Astrocyte (in vitro differentiated cells and primary cell): ENCODE measurements at regions not wholly inside any gene's neighbourhood (a gene's known extent, or its start where the extent isn't known, plus 50 kb on each side); places are given as distances from the start of the nearest gene placed in this dataset.

Experiments used
- DNase-seq: peaks from one replicate; pipeline ENCODE4 v3.0.0-alpha.2; 2010; ENCODE audit warnings: low read depth
- FAIRE-seq: peaks from 2 replicates; lab custom pipeline; 2011; peaks lifted over from hg19 to GRCh38; lab: Jason Lieb, UNC
- H2AFZ ChIP-seq: 2 replicates; pipeline ENCODE4 v1.6.0; 2012; ENCODE audit warnings: low read depth, low read length, inconsistent platforms
- H3K27ac ChIP-seq: 2 replicates; pipeline ENCODE4 v1.5.1; 2011; ENCODE audit warnings: low read depth, low read length, inconsistent platforms
- H3K27me3 ChIP-seq: 2 replicates; pipeline ENCODE4 v1.6.0; 2011; ENCODE audit warnings: low read length, inconsistent platforms; ENCODE audit not compliant: insufficient read depth
- H3K36me3 ChIP-seq: 2 replicates; pipeline ENCODE4 v1.5.1; 2011; ENCODE audit warnings: low read length, inconsistent platforms; ENCODE audit not compliant: insufficient read depth
- H3K4me1 ChIP-seq: 2 replicates; pipeline ENCODE4 v1.5.1; 2011; ENCODE audit warnings: low read length, inconsistent platforms; ENCODE audit not compliant: insufficient read depth
- H3K4me2 ChIP-seq: 2 replicates; pipeline ENCODE4 v1.6.0; 2012; ENCODE audit warnings: low read length, inconsistent platforms
- H3K4me3 ChIP-seq: 2 replicates; pipeline ENCODE4 v1.5.1; 2011; ENCODE audit warnings: low read depth, mild to moderate bottlenecking, low read length, inconsistent platforms; ENCODE audit not compliant: insufficient read depth
- H3K79me2 ChIP-seq: 2 replicates; pipeline ENCODE4 v1.6.0; 2012; ENCODE audit warnings: mild to moderate bottlenecking, low read length, inconsistent platforms; ENCODE audit not compliant: insufficient read depth
- H3K9ac ChIP-seq: 2 replicates; pipeline ENCODE4 v1.6.0; 2012; ENCODE audit warnings: mild to moderate bottlenecking, low read length, inconsistent platforms
- H3K9me3 ChIP-seq: 2 replicates; pipeline ENCODE4 v1.5.1; 2012; ENCODE audit warnings: low read depth, mild to moderate bottlenecking, low read length, inconsistent platforms; ENCODE audit not compliant: insufficient read depth
- H4K20me1 ChIP-seq: 2 replicates; pipeline ENCODE4 v1.6.0; 2012; ENCODE audit warnings: low read length, inconsistent platforms; ENCODE audit not compliant: insufficient read depth
- H3K27ac Mint-ChIP-seq: one replicate; pipeline ENCODE4 v1.8.0; 2021; ENCODE audit warnings: mild to moderate bottlenecking, mixed read lengths; ENCODE audit not compliant: unreplicated experiment
- H3K27me3 Mint-ChIP-seq: one replicate; pipeline ENCODE4 v1.8.0; 2021; ENCODE audit warnings: low read depth, mixed read lengths; ENCODE audit not compliant: unreplicated experiment
- H3K36me3 Mint-ChIP-seq: one replicate; pipeline ENCODE4 v1.8.0; 2021; ENCODE audit warnings: low read depth, mixed read lengths; ENCODE audit not compliant: unreplicated experiment
- H3K4me1 Mint-ChIP-seq: one replicate; pipeline ENCODE4 v1.8.0; 2021; ENCODE audit warnings: low read depth, mixed read lengths; ENCODE audit not compliant: unreplicated experiment
- H3K4me3 Mint-ChIP-seq: one replicate; pipeline ENCODE4 v1.8.0; 2021; ENCODE audit warnings: mild to moderate bottlenecking, moderate library complexity, mixed read lengths; ENCODE audit not compliant: unreplicated experiment
- H3K9me3 Mint-ChIP-seq: one replicate; pipeline ENCODE4 v1.8.0; 2021; ENCODE audit warnings: mild to moderate bottlenecking, mixed read lengths; ENCODE audit not compliant: unreplicated experiment
- CTCF ChIP-seq: IDR thresholded peaks from 2 replicates; pipeline ENCODE4 v1.5.1; 2011; ENCODE audit warnings: low read depth, mild to moderate bottlenecking, inconsistent platforms, low read length, moderate library complexity; ENCODE audit not compliant: insufficient read depth
- EZH2 ChIP-seq: IDR thresholded peaks from 2 replicates; pipeline ENCODE4 v1.6.1; 2012; ENCODE audit warnings: mild to moderate bottlenecking, low read length, inconsistent platforms; ENCODE audit not compliant: insufficient read depth

GRCh38 chr13:111971891-111972780 lies 94.8 kb upstream of the SOX1 start:
- no peak for DNase-seq
- H3K9me3 Mint-ChIP-seq, result peaks cover 3% of the 10 kb centered on the region
- TF ChIP-seq CTCF, result no peak
- no peak for TF ChIP-seq EZH2
- H2AFZ ChIP-seq, result no peak overlapping the region
- no peaks in the 10 kb centered on the region for H4K20me1 ChIP-seq
- no peak for FAIRE-seq
- H3K27ac Mint-ChIP-seq, result no peak overlapping the region
- H3K4me3 ChIP-seq, result no peak overlapping the region
- H3K4me1 Mint-ChIP-seq, result peaks cover 18% of the 10 kb centered on the region
- no peak overlapping the region for H3K9ac ChIP-seq
- H3K36me3 Mint-ChIP-seq, result no peaks in the 10 kb centered on the region
- peaks cover 10% of the 10 kb centered on the region for H3K27me3 ChIP-seq
- H3K79me2 ChIP-seq, result no peaks in the 10 kb centered on the region
- H3K36me3 ChIP-seq, result no peaks in the 10 kb centered on the region
- no peak overlapping the region for H3K4me3 Mint-ChIP-seq
- no peak overlapping the region for H3K27ac ChIP-seq
- peaks cover 53% of the 10 kb centered on the region for H3K27me3 Mint-ChIP-seq
- peaks cover 21% of the 10 kb centered on the region for H3K9me3 ChIP-seq
- no peak overlapping the region for H3K4me2 ChIP-seq
- no peaks in the 10 kb centered on the region for H3K4me1 ChIP-seq

- Histone ChIP-seq H3K27ac (no peak overlapping the region), H3K36me3 (no peaks in the 10 kb centered on the region), H3K9me3 (peaks cover 19% of the 10 kb centered on the region), H3K27me3 (peaks cover 10% of the 10 kb centered on the region), H3K4me2 (no peak overlapping the region), H3K4me3 (no peak overlapping the region), H4K20me1 (no peaks in the 10 kb centered on the region), H3K79me2 (no peaks in the 10 kb centered on the region), H2AFZ (no peak overlapping the region), H3K9ac (no peak overlapping the region), H3K4me1 (no peaks in the 10 kb centered on the region)
- peaks cover 18% of the 10 kb centered on the region for H3K4me1 Mint-ChIP-seq
- H3K27me3 Mint-ChIP-seq, result peaks cover 52% of the 10 kb centered on the region
- no peaks in the 10 kb centered on the region for H3K36me3 Mint-ChIP-seq
- DNase-seq (no peak), FAIRE-seq (no peak)
- H3K9me3 Mint-ChIP-seq, result peaks cover 3% of the 10 kb centered on the region
- no peak overlapping the region for H3K27ac Mint-ChIP-seq
- no peak for TF ChIP-seq CTCF
- TF ChIP-seq EZH2, result no peak
- no peak overlapping the region for H3K4me3 Mint-ChIP-seq
These were observed 93.8 kb upstream of the SOX1 start for GRCh38 chr13:111973186-111973585.
